GM12872 (cell line): ENCODE measurements at regions not wholly inside any gene's neighbourhood (a gene's known extent, or its start where the extent isn't known, plus 50 kb on each side); places are given as distances from the start of the nearest gene placed in this dataset.

ENCODE experiments used
- CTCF ChIP-seq: IDR thresholded peaks from 3 replicates; pipeline ENCODE4 v1.5.1; 2011; ENCODE audit warnings: low read depth, mild to moderate bottlenecking, low read length, moderate library complexity; ENCODE audit not compliant: insufficient read depth

GRCh38 chr12:91616416-91616815, 433.8 kb upstream of the DCN start:
- TF ChIP-seq CTCF: no peak

DNA sequence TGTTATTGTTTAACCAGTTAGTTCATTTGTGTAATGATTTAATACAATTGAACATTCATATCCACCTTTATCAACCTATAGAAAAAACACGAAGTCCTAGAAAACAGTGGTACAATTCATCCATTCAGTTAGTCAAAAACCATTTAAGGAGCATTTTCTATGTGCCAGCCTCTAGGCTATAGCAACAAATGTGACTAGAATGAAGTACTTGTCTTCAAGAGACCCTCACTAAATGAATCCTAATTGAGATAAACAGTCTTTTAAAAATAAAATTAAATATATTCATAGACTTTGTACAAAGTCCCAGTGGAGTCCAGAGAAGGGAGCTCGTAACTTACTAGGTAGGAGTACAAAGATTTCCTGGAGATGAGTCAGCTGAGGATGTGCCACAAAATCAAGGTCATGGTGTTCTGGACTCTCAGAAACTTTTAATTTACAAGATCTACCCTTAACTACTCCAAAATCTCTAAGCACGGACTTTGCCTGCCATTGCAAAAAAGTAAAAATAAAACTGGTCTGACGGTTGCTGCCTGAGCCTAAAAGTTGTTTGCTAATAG, 430.7 kb upstream of the DCN start:
- no peak for TF ChIP-seq CTCF

DNA sequence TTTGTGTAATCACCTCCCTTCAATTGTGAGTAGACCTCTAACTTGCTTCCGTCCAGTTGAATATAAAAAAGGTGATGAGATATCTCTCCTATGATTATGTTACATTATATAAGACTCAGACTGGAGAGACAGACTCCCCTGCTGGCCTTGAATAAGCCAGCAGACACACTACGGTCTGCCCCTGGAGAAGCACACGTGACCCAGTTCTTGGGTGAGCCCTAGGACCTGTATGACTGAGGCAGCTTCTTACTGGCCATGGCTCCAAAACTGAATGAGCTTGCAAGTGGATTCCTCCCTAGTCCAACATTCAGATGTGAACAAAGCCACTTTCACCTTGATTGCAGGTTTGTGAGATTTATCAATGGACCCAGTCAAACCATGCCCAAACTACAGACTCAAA, 427.9 kb upstream of the DCN start:
- TF ChIP-seq CTCF: no peak

GRCh38 chr12:91609283-91609682, 426.7 kb upstream of the DCN start:
- no peak for TF ChIP-seq CTCF

DNA sequence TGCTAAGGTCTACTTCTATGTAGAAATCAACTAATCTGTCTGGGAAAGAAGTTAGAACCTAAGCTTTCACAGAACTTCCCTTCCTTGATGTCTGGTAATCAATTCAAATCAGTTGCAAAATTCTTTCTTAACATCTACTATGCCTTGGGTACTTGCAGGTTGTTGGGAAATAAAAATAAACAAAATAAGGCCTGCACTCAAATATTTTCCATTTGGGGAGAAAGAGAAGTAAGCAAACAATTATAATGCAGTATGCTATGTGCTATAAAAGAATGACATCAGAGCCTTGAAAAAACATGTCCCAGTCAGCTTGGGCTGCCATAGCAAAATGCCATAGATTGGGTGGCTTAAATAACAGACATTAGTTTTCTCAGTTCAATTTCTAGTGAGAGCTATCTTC, 425.9 kb upstream of the DCN start:
- TF ChIP-seq CTCF: no peak

GRCh38 chr12:91606662-91607377, 424.2 kb upstream of the DCN start:
- no peak for TF ChIP-seq CTCF

GRCh38 chr12:91604897-91605296, 422.3 kb upstream of the DCN start:
- TF ChIP-seq CTCF: no peak
